SK-N-SH treated with all-trans-retinoic acid at 6 μM for 48 hours (cell line): ENCODE measurements at regions not wholly inside any gene's neighbourhood (a gene's known extent, or its start where the extent isn't known, plus 50 kb on each side); places are given as distances from the start of the nearest gene placed in this dataset.

ENCODE experiments used
- ATAC-seq: fragments of 200-7000 bp; cut with Tn5 transposase; 3 replicates; pipeline ENCODE4 v1.9.1; 2020; ENCODE audit warnings: mild to moderate bottlenecking, moderate library complexity
- ARNTL ChIP-seq: fragments of 450-650 bp; formaldehyde crosslinking; IDR thresholded peaks from 2 replicates; pipeline ENCODE4 v1.5.0; 2020; ENCODE audit warnings: low read depth, mild to moderate bottlenecking, moderate library complexity, borderline replicate concordance
- BACH2 ChIP-seq: fragments of 250-450 bp; sonication (Bioruptor Pico); IDR thresholded peaks from 2 replicates; pipeline ENCODE4 v1.9.0; 2021; ENCODE audit warnings: mild to moderate bottlenecking, borderline replicate concordance
- CREB5 ChIP-seq: fragments of 250-450 bp; sonication (Bioruptor Pico); IDR thresholded peaks from 2 replicates; pipeline ENCODE4 v1.5.1; 2020; ENCODE audit warnings: low read depth, mild to moderate bottlenecking, moderate library complexity
- CSDC2 ChIP-seq: fragments of 250-450 bp; sonication (Bioruptor Pico); IDR thresholded peaks from 2 replicates; pipeline ENCODE4 v1.5.0; 2020; ENCODE audit warnings: mild to moderate bottlenecking, moderate library complexity
- CSRNP3 ChIP-seq: fragments of 250-450 bp; sonication (Bioruptor Pico); IDR thresholded peaks from 2 replicates; pipeline ENCODE4 v1.5.1; 2021; ENCODE audit warnings: mild to moderate bottlenecking, moderate library complexity
- ESRRG ChIP-seq: fragments of 250-450 bp; sonication (Bioruptor Pico); IDR thresholded peaks from 2 replicates; pipeline ENCODE4 v1.6.1; 2021; ENCODE audit warnings: mild to moderate bottlenecking
- GLIS3 ChIP-seq: fragments of 250-450 bp; sonication (Bioruptor Pico); IDR thresholded peaks from 2 replicates; pipeline ENCODE4 v1.5.0; 2020; ENCODE audit warnings: mild to moderate bottlenecking, moderate library complexity
- ISL1 ChIP-seq: fragments of 250-450 bp; sonication (Bioruptor Pico); IDR thresholded peaks from 2 replicates; pipeline ENCODE4 v2.1.2; 2022; ENCODE audit warnings: mild to moderate bottlenecking, moderate library complexity
- OSR1 ChIP-seq: fragments of 250-450 bp; sonication (Bioruptor Pico); IDR thresholded peaks from 2 replicates; pipeline ENCODE4 v1.8.0; 2022; ENCODE audit warnings: moderate library complexity, mild to moderate bottlenecking, inconsistent platforms
- PATZ1 ChIP-seq: fragments of 250-450 bp; sonication (Bioruptor Pico); IDR thresholded peaks from 2 replicates; pipeline ENCODE4 v1.8.0; 2020; ENCODE audit warnings: mild to moderate bottlenecking, moderate library complexity, borderline replicate concordance
- POU6F1 ChIP-seq: fragments of 250-450 bp; sonication (Bioruptor Pico); IDR thresholded peaks from 2 replicates; pipeline ENCODE4 v1.8.0; 2021; ENCODE audit warnings: low read depth, mild to moderate bottlenecking, moderate library complexity, borderline replicate concordance
- PPARA ChIP-seq: fragments of 250-450 bp; sonication (Bioruptor Pico); IDR thresholded peaks from 2 replicates; pipeline ENCODE4 v1.5.0; 2020; ENCODE audit warnings: mild to moderate bottlenecking, borderline replicate concordance
- RARB ChIP-seq: fragments of 250-450 bp; sonication (Bioruptor Pico); IDR thresholded peaks from 2 replicates; pipeline ENCODE4 v1.8.0; 2021; ENCODE audit warnings: mild to moderate bottlenecking, moderate library complexity
- SNAI2 ChIP-seq: fragments of 250-450 bp; sonication (Bioruptor Pico); IDR thresholded peaks from 2 replicates; pipeline ENCODE4 v1.5.0; 2020; ENCODE audit warnings: mild to moderate bottlenecking, moderate library complexity
- TCF4 ChIP-seq: fragments of 250-450 bp; sonication (Bioruptor Pico); IDR thresholded peaks from 2 replicates; pipeline ENCODE4 v1.8.0; 2021; ENCODE audit warnings: mild to moderate bottlenecking, moderate library complexity, borderline replicate concordance
- TOX ChIP-seq: fragments of 250-450 bp; sonication (Bioruptor Pico); IDR thresholded peaks from 2 replicates; pipeline ENCODE4 v1.8.0; 2021; ENCODE audit warnings: mild to moderate bottlenecking, moderate library complexity, borderline replicate concordance
- ZC3H10 ChIP-seq: fragments of 250-450 bp; sonication (Bioruptor Pico); IDR thresholded peaks from 2 replicates; pipeline ENCODE4 v1.5.1; 2021; ENCODE audit warnings: mild to moderate bottlenecking, moderate library complexity
- ZFP3 ChIP-seq: fragments of 250-450 bp; sonication (Bioruptor Pico); IDR thresholded peaks from 2 replicates; pipeline ENCODE4 v1.5.0; 2020; ENCODE audit warnings: mild to moderate bottlenecking, moderate library complexity
- ZFP30 ChIP-seq: fragments of 450-650 bp; formaldehyde crosslinking; IDR thresholded peaks from 2 replicates; pipeline ENCODE4 v1.5.0; 2022; ENCODE audit warnings: mild to moderate bottlenecking, moderate library complexity
- ZNF565 ChIP-seq: fragments of 450-650 bp; formaldehyde crosslinking; conservative IDR thresholded peaks from 2 replicates; pipeline ENCODE4 v1.5.0; 2020; ENCODE audit warnings: low read depth, mild to moderate bottlenecking, moderate library complexity
- ZNF70 ChIP-seq: fragments of 450-650 bp; formaldehyde crosslinking; IDR thresholded peaks from 2 replicates; pipeline ENCODE4 v1.5.0; 2020; ENCODE audit warnings: mild to moderate bottlenecking, moderate library complexity

- TF ChIP-seq TOX (CRISPR knock-in tag) (no peak), PPARA (CRISPR knock-in tag) (no peak), ISL1 (CRISPR knock-in tag) (no peak), POU6F1 (CRISPR knock-in tag) (no peak), CSRNP3 (no peak), BACH2 (CRISPR knock-in tag) (no peak), ARNTL (CRISPR knock-in tag) (no peak), TCF4 (no peak), ZFP3 (CRISPR knock-in tag) (no peak), SNAI2 (CRISPR knock-in tag) (no peak), GLIS3 (CRISPR knock-in tag) (no peak), ESRRG (no peak), ZNF70 (CRISPR knock-in tag) (no peak), CREB5 (no peak), ZFP30 (CRISPR knock-in tag) (no peak), PATZ1 (no peak), ZC3H10 (CRISPR knock-in tag) (no peak)
- no peak for ATAC-seq
Observed at GRCh38 chr7:156179872-156180390, 367.7 kb upstream of the SHH start.

- ATAC-seq: no peak; the same call in 2 of the 3 replicates
- TF ChIP-seq POU6F1 (CRISPR knock-in tag) (no peak), RARB (CRISPR knock-in tag) (no peak), CREB5 (no peak), TCF4 (no peak), PATZ1 (no peak), OSR1 (CRISPR knock-in tag) (no peak), ISL1 (CRISPR knock-in tag) (no peak), BACH2 (CRISPR knock-in tag) (no peak), ARNTL (CRISPR knock-in tag) (no peak), ESRRG (no peak), ZNF70 (CRISPR knock-in tag) (no peak), CSDC2 (CRISPR knock-in tag) (no peak), GLIS3 (CRISPR knock-in tag) (no peak), SNAI2 (CRISPR knock-in tag) (no peak), ZC3H10 (CRISPR knock-in tag) (no peak), ZNF565 (CRISPR knock-in tag) (no peak)
Observed at GRCh38 chr7:156178857-156179256, 366.6 kb upstream of the SHH start.
